Liver (tissue), 3 donors: ENCODE measurements at regions not wholly inside any gene's neighbourhood (a gene's known extent, or its start where the extent isn't known, plus 50 kb on each side); places are given as distances from the start of the nearest gene placed in this dataset.

Experiments used
- EGR1 ChIP-seq, 2 donors: IDR thresholded peaks; 2 replicates each; pipeline ENCODE4 v1.6.1; 2016 to 2018; ENCODE audit warnings: antibody characterized with exemption in 2 of 2, low read depth in 2 of 2
- JUND ChIP-seq, 2 donors: IDR thresholded peaks; 2 replicates each; pipeline ENCODE4 v1.6.1; 2016; ENCODE audit warnings: antibody characterized with exemption in 2 of 2
- RAD21 ChIP-seq, 2 donors: IDR thresholded peaks; 2 replicates each; pipeline ENCODE4 v1.6.1; 2016; ENCODE audit warnings: antibody characterized with exemption in 2 of 2, mild to moderate bottlenecking in 2 of 2
- RXRA ChIP-seq, 2 donors: IDR thresholded peaks; 2 replicates each; pipeline ENCODE4 v1.6.1; 2017 to 2018; ENCODE audit warnings: antibody characterized with exemption in 2 of 2, mild to moderate bottlenecking in 1 of 2
- YY1 ChIP-seq: IDR thresholded peaks from 2 replicates; pipeline ENCODE4 v1.6.1; 2016; ENCODE audit warnings: antibody characterized with exemption, mild to moderate bottlenecking
- TF ChIP-seq, protein P1 (sequence below): fragments of 150-350 bp; IDR thresholded peaks from 2 replicates; pipeline ENCODE4 v1.5.1; 2017; ENCODE audit warnings: improper control_type of control experiment, low read depth, low read length; ENCODE audit not compliant: missing input control
- TF ChIP-seq, protein P2 (sequence below): IDR thresholded peaks from 2 replicates; pipeline ENCODE4 v1.6.1; 2016; ENCODE audit warnings: antibody characterized with exemption
- TF ChIP-seq, protein P3 (sequence below): IDR thresholded peaks from 2 replicates; pipeline ENCODE4 v1.6.1; 2016; ENCODE audit warnings: antibody characterized with exemption
- donor health status: healthy.
- donor health status: healthy.

DNA sequence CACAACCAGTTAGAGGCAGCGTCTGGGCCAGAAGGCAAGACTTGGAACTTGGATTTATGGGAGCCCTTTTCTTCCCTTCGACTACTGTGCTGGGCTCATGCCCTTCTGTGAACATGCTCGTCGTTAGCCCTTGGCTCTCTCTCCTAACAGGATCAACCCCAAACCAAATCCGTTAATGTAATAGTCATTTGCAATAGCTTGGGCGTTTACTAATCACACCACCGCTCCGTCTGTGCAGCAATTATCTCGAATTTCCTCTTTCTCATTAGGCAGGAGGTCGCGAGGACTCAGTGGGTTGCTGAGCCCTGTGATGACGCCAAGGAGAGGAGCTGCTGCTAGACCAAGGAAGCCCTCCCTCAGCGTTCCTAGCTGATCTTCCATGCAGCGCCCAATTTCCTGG, 114.7 kb downstream of the ENGASE start:
- TF ChIP-seq, protein P1, sequence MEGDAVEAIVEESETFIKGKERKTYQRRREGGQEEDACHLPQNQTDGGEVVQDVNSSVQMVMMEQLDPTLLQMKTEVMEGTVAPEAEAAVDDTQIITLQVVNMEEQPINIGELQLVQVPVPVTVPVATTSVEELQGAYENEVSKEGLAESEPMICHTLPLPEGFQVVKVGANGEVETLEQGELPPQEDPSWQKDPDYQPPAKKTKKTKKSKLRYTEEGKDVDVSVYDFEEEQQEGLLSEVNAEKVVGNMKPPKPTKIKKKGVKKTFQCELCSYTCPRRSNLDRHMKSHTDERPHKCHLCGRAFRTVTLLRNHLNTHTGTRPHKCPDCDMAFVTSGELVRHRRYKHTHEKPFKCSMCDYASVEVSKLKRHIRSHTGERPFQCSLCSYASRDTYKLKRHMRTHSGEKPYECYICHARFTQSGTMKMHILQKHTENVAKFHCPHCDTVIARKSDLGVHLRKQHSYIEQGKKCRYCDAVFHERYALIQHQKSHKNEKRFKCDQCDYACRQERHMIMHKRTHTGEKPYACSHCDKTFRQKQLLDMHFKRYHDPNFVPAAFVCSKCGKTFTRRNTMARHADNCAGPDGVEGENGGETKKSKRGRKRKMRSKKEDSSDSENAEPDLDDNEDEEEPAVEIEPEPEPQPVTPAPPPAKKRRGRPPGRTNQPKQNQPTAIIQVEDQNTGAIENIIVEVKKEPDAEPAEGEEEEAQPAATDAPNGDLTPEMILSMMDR: no peak
- TF ChIP-seq EGR1 (IDR thresholded peaks at IDR 0.05; ENCODE audit: low read depth in 2 of 2): no peak
- no peak for TF ChIP-seq RAD21 (IDR thresholded peaks at IDR 0.05)
- TF ChIP-seq RXRA (IDR thresholded peaks at IDR 0.05): no peak
- TF ChIP-seq YY1: no peak
- TF ChIP-seq, protein P2, sequence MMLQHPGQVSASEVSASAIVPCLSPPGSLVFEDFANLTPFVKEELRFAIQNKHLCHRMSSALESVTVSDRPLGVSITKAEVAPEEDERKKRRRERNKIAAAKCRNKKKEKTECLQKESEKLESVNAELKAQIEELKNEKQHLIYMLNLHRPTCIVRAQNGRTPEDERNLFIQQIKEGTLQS: no peak
- no peak for TF ChIP-seq JUND (IDR thresholded peaks at IDR 0.05)
- TF ChIP-seq, protein P3, sequence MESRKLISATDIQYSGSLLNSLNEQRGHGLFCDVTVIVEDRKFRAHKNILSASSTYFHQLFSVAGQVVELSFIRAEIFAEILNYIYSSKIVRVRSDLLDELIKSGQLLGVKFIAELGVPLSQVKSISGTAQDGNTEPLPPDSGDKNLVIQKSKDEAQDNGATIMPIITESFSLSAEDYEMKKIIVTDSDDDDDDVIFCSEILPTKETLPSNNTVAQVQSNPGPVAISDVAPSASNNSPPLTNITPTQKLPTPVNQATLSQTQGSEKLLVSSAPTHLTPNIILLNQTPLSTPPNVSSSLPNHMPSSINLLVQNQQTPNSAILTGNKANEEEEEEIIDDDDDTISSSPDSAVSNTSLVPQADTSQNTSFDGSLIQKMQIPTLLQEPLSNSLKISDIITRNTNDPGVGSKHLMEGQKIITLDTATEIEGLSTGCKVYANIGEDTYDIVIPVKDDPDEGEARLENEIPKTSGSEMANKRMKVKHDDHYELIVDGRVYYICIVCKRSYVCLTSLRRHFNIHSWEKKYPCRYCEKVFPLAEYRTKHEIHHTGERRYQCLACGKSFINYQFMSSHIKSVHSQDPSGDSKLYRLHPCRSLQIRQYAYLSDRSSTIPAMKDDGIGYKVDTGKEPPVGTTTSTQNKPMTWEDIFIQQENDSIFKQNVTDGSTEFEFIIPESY: no peak
